Erythroblast (primary cell): ENCODE measurements at regions not wholly inside any gene's neighbourhood (a gene's known extent, or its start where the extent isn't known, plus 50 kb on each side); places are given as distances from the start of the nearest gene placed in this dataset.

Experiments
- GATA1 ChIP-seq: IDR thresholded peaks from 2 replicates; pipeline ENCODE4 v1.6.1; 2011; ENCODE audit warnings: low read depth, mild to moderate bottlenecking, control low read depth, low read length, moderate library complexity
- POLR2A ChIP-seq: IDR thresholded peaks from 2 replicates; pipeline ENCODE4 v1.6.1; 2011; ENCODE audit warnings: mild to moderate bottlenecking, low read length

DNA sequence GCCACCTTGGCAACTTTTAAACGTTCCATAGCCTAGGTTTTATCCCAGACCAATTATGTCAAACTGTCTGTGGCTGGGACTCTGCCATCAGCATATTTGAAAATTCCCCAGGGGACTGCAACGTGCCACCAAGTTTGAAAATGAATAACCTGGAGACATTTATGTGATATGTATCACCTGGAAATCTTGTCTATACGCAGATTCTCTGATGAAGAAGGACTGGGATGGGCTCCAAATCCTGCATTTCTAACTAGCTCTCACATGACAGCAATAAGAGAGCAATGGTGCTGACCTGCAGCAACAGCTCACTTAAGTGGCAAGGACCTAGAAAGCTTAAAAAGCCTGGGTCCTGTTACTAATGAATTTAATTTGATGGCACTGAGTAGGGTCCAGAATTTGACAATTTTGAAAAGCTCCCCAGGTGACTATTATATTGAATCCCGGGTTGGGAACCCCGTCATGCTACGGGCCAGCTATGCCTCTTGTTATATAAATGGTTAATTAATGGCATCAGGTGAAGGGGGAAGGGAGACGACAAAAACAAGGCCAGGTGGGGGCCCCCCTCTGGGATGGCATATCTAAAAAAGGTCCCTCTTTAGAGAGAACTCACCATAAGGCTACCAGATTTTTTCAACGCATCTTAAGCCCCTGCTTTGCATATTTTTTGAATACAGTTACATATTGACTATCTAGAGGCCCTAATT lies 213.7 kb downstream of the ZIC5 start:
- TF ChIP-seq POLR2A: no peak
- no peak for TF ChIP-seq GATA1
